ENCODE measurements at regions not wholly inside any gene's neighbourhood (a gene's known extent, or its start where the extent isn't known, plus 50 kb on each side); places are given as distances from the start of the nearest gene placed in this dataset.

- TF ChIP-seq CTCF (IDR thresholded peaks at IDR 0.05; ENCODE audit: low read depth, low read length, poor library complexity, severe bottlenecking) (no peak), EZH2phosphoT487 (IDR thresholded peaks at IDR 0.05; ENCODE audit: borderline replicate concordance, low read length) (no peak)
These were observed 374.4 kb upstream of the MKI67 start for GRCh38 chr10:128500642-128501041.

All from DOHH2 (cell line).